ENCODE measurements at regions not wholly inside any gene's neighbourhood (a gene's known extent, or its start where the extent isn't known, plus 50 kb on each side); places are given as distances from the start of the nearest gene placed in this dataset.

GRCh38 chr3:103167850-103168249, 733.0 kb downstream of the ZPLD1 start:
- no CpG with 5 or more reads among the region's 6 CpGs for WGBS, 2 donors (ENCODE audit: extremely low coverage in 2 of 2, insufficient read length in 2 of 2, insufficient replicate concordance in 1 of 2)
- no peak overlapping the region for H4K91ac ChIP-seq (ENCODE audit: low read depth, low read length, poor library complexity)
- no peak overlapping the region for H3K9ac ChIP-seq (ENCODE audit: low read depth, low read length, poor library complexity)
- no peak overlapping the region for H3K18ac ChIP-seq (ENCODE audit: low read length)
- no peaks in the 10 kb centered on the region for H3K36me3 ChIP-seq (replicated peaks in 1 of 2; ENCODE audit: control insufficient read depth in 2 of 2, insufficient read depth in 2 of 2, low read length in 2 of 2)
- H3K9me3 ChIP-seq (replicated peaks in 1 of 2; ENCODE audit: control insufficient read depth in 2 of 2, insufficient read depth in 1 of 2, low read depth in 1 of 2, low read length in 2 of 2) = no peaks in the 10 kb centered on the region
- no peak overlapping the region for H2BK12ac ChIP-seq (ENCODE audit: low read length)
- H2BK15ac ChIP-seq (ENCODE audit: low read length) = no peak overlapping the region
- no peak overlapping the region for H3K4me3 ChIP-seq (ENCODE audit: low read length in 2 of 2)
- H3K4ac ChIP-seq (ENCODE audit: low read length) = no peak overlapping the region
- no peaks in the 10 kb centered on the region for H3K4me1 ChIP-seq (ENCODE audit: control insufficient read depth in 2 of 2, insufficient read depth in 1 of 2, low read depth in 1 of 2, low read length in 2 of 2)
- H2BK5ac ChIP-seq (ENCODE audit: low read length) = no peak overlapping the region
- H3K14ac ChIP-seq (ENCODE audit: low read length) = no peak overlapping the region
- H3K27ac ChIP-seq (replicated peaks; ENCODE audit: low read length) = no peak overlapping the region
- no peaks in the 10 kb centered on the region for H3K79me1 ChIP-seq (ENCODE audit: low read depth, low read length)
- no peak for DNase-seq (ENCODE audit: low spot score)
- no peak overlapping the region for H2AFZ ChIP-seq (ENCODE audit: low read length)
- no peak overlapping the region for H2AK5ac ChIP-seq (ENCODE audit: low read depth, low read length)
- H3K4me2 ChIP-seq (ENCODE audit: insufficient read depth, low read length, poor library complexity, severe bottlenecking) = no peak overlapping the region
- H3K27me3 ChIP-seq (ENCODE audit: control insufficient read depth in 3 of 3, insufficient read depth in 3 of 3, low read depth in 1 of 3, low read length in 3 of 3) = peaks cover 0 to 2% (median 0%) of the 10 kb centered on the region in 3 experiments
- H4K8ac ChIP-seq (ENCODE audit: low read depth, low read length) = no peak overlapping the region
- H3K23ac ChIP-seq (ENCODE audit: low read depth, low read length, poor library complexity) = no peak overlapping the region
- no peak overlapping the region for H2BK120ac ChIP-seq (ENCODE audit: low read depth, low read length)

- Histone ChIP-seq H3K4me2 (ENCODE audit: insufficient read depth, low read length, poor library complexity, severe bottlenecking) (no peak overlapping the region), H2AK5ac (ENCODE audit: low read depth, low read length) (no peak overlapping the region), H3K4me1 (ENCODE audit: control insufficient read depth in 2 of 2, insufficient read depth in 1 of 2, low read depth in 1 of 2, low read length in 2 of 2) (no peaks in the 10 kb centered on the region), H3K36me3 (replicated peaks in 1 of 2; ENCODE audit: control insufficient read depth in 2 of 2, insufficient read depth in 2 of 2, low read length in 2 of 2) (no peaks in the 10 kb centered on the region), H3K14ac (ENCODE audit: low read length) (no peak overlapping the region), H2BK120ac (ENCODE audit: low read depth, low read length) (no peak overlapping the region), H2BK15ac (ENCODE audit: low read length) (no peak overlapping the region), H2BK12ac (ENCODE audit: low read length) (no peak overlapping the region), H3K27ac (replicated peaks; ENCODE audit: low read length) (no peak overlapping the region), H2AFZ (ENCODE audit: low read length) (no peak overlapping the region), H3K27me3 (ENCODE audit: control insufficient read depth in 3 of 3, insufficient read depth in 3 of 3, low read depth in 1 of 3, low read length in 3 of 3) (peaks cover 0 to 2% (median 0%) of the 10 kb centered on the region in 3 experiments), H3K79me1 (ENCODE audit: low read depth, low read length) (no peaks in the 10 kb centered on the region), H3K4ac (ENCODE audit: low read length) (no peak overlapping the region), H4K8ac (ENCODE audit: low read depth, low read length) (no peak overlapping the region), H3K23ac (ENCODE audit: low read depth, low read length, poor library complexity) (no peak overlapping the region), H3K18ac (ENCODE audit: low read length) (no peak overlapping the region), H2BK5ac (ENCODE audit: low read length) (no peak overlapping the region), H3K9me3 (replicated peaks in 1 of 2; ENCODE audit: control insufficient read depth in 2 of 2, insufficient read depth in 1 of 2, low read depth in 1 of 2, low read length in 2 of 2) (no peaks in the 10 kb centered on the region), H4K91ac (ENCODE audit: low read depth, low read length, poor library complexity) (no peak overlapping the region), H3K9ac (ENCODE audit: low read depth, low read length, poor library complexity) (no peak overlapping the region), H3K4me3 (ENCODE audit: low read length in 2 of 2) (no peak overlapping the region)
- WGBS, 2 donors (ENCODE audit: extremely low coverage in 2 of 2, insufficient read length in 2 of 2, insufficient replicate concordance in 1 of 2) = no CpG with 5 or more reads among the region's 2 CpGs
- DNase-seq (ENCODE audit: low spot score) = no peak
Measured at GRCh38 chr3:103169289-103169688, 734.5 kb downstream of the ZPLD1 start.

- DNase-seq (ENCODE audit: low spot score) = no peak
- Histone ChIP-seq H2BK5ac (ENCODE audit: low read length) (no peak overlapping the region), H3K36me3 (replicated peaks in 1 of 2; ENCODE audit: control insufficient read depth in 2 of 2, insufficient read depth in 2 of 2, low read length in 2 of 2) (no peaks in the 10 kb centered on the region), H2BK120ac (ENCODE audit: low read depth, low read length) (no peak overlapping the region), H3K79me1 (ENCODE audit: low read depth, low read length) (no peaks in the 10 kb centered on the region), H2BK12ac (ENCODE audit: low read length) (no peak overlapping the region), H2AFZ (ENCODE audit: low read length) (no peak overlapping the region), H3K9ac (ENCODE audit: low read depth, low read length, poor library complexity) (no peak overlapping the region), H4K8ac (ENCODE audit: low read depth, low read length) (no peak overlapping the region), H3K4me1 (ENCODE audit: control insufficient read depth in 2 of 2, insufficient read depth in 1 of 2, low read depth in 1 of 2, low read length in 2 of 2) (no peaks in the 10 kb centered on the region), H3K14ac (ENCODE audit: low read length) (no peak overlapping the region), H3K27me3 (ENCODE audit: control insufficient read depth in 3 of 3, insufficient read depth in 3 of 3, low read depth in 1 of 3, low read length in 3 of 3) (peaks cover 0 to 2% (median 0%) of the 10 kb centered on the region in 3 experiments), H2BK15ac (ENCODE audit: low read length) (no peak overlapping the region), H3K4me2 (ENCODE audit: insufficient read depth, low read length, poor library complexity, severe bottlenecking) (no peak overlapping the region), H3K9me3 (replicated peaks in 1 of 2; ENCODE audit: control insufficient read depth in 2 of 2, insufficient read depth in 1 of 2, low read depth in 1 of 2, low read length in 2 of 2) (no peaks in the 10 kb centered on the region), H3K23ac (ENCODE audit: low read depth, low read length, poor library complexity) (no peak overlapping the region), H3K4ac (ENCODE audit: low read length) (no peak overlapping the region), H3K4me3 (ENCODE audit: low read length in 2 of 2) (no peak overlapping the region), H4K91ac (ENCODE audit: low read depth, low read length, poor library complexity) (no peak overlapping the region), H2AK5ac (ENCODE audit: low read depth, low read length) (no peak overlapping the region), H3K18ac (ENCODE audit: low read length) (no peak overlapping the region), H3K27ac (replicated peaks; ENCODE audit: low read length) (no peak overlapping the region)
Measured at GRCh38 chr3:103170651-103171050, 735.8 kb downstream of the ZPLD1 start.

- WGBS, 2 donors (ENCODE audit: extremely low coverage in 2 of 2, insufficient read length in 2 of 2, insufficient replicate concordance in 1 of 2) = no CpG with 5 or more reads among the region's 1 CpG
Measured at GRCh38 chr3:103173940-103174339, 739.1 kb downstream of the ZPLD1 start.

More at GRCh38 chr3:103173940-103174339, 739.1 kb downstream of the ZPLD1 start:
- H2AFZ ChIP-seq (ENCODE audit: low read length) = no peak overlapping the region
- no peak overlapping the region for H3K27ac ChIP-seq (replicated peaks; ENCODE audit: low read length)
- H4K91ac ChIP-seq (ENCODE audit: low read depth, low read length, poor library complexity) = no peak overlapping the region
- H3K4ac ChIP-seq (ENCODE audit: low read length) = no peak overlapping the region
- H2BK5ac ChIP-seq (ENCODE audit: low read length) = no peak overlapping the region
- H3K4me3 ChIP-seq (ENCODE audit: low read length in 2 of 2) = no peak overlapping the region
- H3K4me1 ChIP-seq (ENCODE audit: control insufficient read depth in 2 of 2, insufficient read depth in 1 of 2, low read depth in 1 of 2, low read length in 2 of 2) = no peaks in the 10 kb centered on the region
- H2AK5ac ChIP-seq (ENCODE audit: low read depth, low read length) = no peak overlapping the region
- H2BK15ac ChIP-seq (ENCODE audit: low read length) = no peak overlapping the region
- H3K36me3 ChIP-seq (replicated peaks in 1 of 2; ENCODE audit: control insufficient read depth in 2 of 2, insufficient read depth in 2 of 2, low read length in 2 of 2) = no peaks in the 10 kb centered on the region
- no peak overlapping the region for H4K8ac ChIP-seq (ENCODE audit: low read depth, low read length)
- no peak overlapping the region for H2BK120ac ChIP-seq (ENCODE audit: low read depth, low read length)
- H3K9me3 ChIP-seq (replicated peaks in 1 of 2; ENCODE audit: control insufficient read depth in 2 of 2, insufficient read depth in 1 of 2, low read depth in 1 of 2, low read length in 2 of 2) = no peaks in the 10 kb centered on the region
- H3K4me2 ChIP-seq (ENCODE audit: insufficient read depth, low read length, poor library complexity, severe bottlenecking) = no peak overlapping the region
- no peaks in the 10 kb centered on the region for H3K79me1 ChIP-seq (ENCODE audit: low read depth, low read length)
- no peak overlapping the region for H3K14ac ChIP-seq (ENCODE audit: low read length)
- H3K23ac ChIP-seq (ENCODE audit: low read depth, low read length, poor library complexity) = no peak overlapping the region
- H3K27me3 ChIP-seq (ENCODE audit: control insufficient read depth in 3 of 3, insufficient read depth in 3 of 3, low read depth in 1 of 3, low read length in 3 of 3) = no peaks in the 10 kb centered on the region
- no peak for DNase-seq (ENCODE audit: low spot score)
- H2BK12ac ChIP-seq (ENCODE audit: low read length) = no peak overlapping the region
- no peak overlapping the region for H3K18ac ChIP-seq (ENCODE audit: low read length)
- no peak overlapping the region for H3K9ac ChIP-seq (ENCODE audit: low read depth, low read length, poor library complexity)
